Natural killer cell (primary cell): ENCODE measurements at regions not wholly inside any gene's neighbourhood (a gene's known extent, or its start where the extent isn't known, plus 50 kb on each side); places are given as distances from the start of the nearest gene placed in this dataset.

Source experiments
- ATAC-seq, 3 donors: fragments of 150-1000 bp in 2 of 3; fragments of 200-7000 bp in 1 of 3; cut with Tn5 transposase; 1 replicate in 1 of 3; 2 replicates in 2 of 3; pipeline ENCODE4 v1.10.0; 2021; ENCODE audit warnings: mild to moderate bottlenecking in 2 of 3, moderate library complexity in 2 of 3
- DNase-seq, 2 donors: peaks; one replicate each; pipeline versions ENCODE4 v3.0.0 to v3.0.0-alpha.2; 2013 to 2021; ENCODE audit warnings: mixed read lengths in 1 of 2
- H3K27ac ChIP-seq: one replicate; pipeline ENCODE4 v1.5.1; 2013; ENCODE audit warnings: mild to moderate bottlenecking, low read length
- H3K27me3 ChIP-seq: one replicate; pipeline ENCODE4 v1.6.1; 2013; ENCODE audit warnings: low read length; ENCODE audit not compliant: control insufficient read depth, insufficient read depth
- H3K36me3 ChIP-seq: one replicate; pipeline ENCODE4 v1.6.1; 2013; ENCODE audit warnings: low read length; ENCODE audit not compliant: control insufficient read depth, insufficient read depth
- H3K4me1 ChIP-seq: one replicate; pipeline ENCODE4 v1.6.1; 2013; ENCODE audit warnings: low read length; ENCODE audit not compliant: control insufficient read depth, insufficient read depth
- H3K4me3 ChIP-seq: one replicate; pipeline ENCODE4 v1.5.1; 2013; ENCODE audit warnings: low read length
- H3K9me3 ChIP-seq: one replicate; pipeline ENCODE4 v1.6.1; 2013; ENCODE audit warnings: low read length; ENCODE audit not compliant: control insufficient read depth, insufficient read depth
- H3K27ac Mint-ChIP-seq, 2 donors: one replicate each; pipeline ENCODE4 v1.8.0; 2022; ENCODE audit warnings: mild to moderate bottlenecking in 2 of 2, mixed read lengths in 2 of 2, moderate library complexity in 1 of 2
- H3K27me3 Mint-ChIP-seq, 2 donors: one replicate each; pipeline ENCODE4 v1.8.0; 2022; ENCODE audit warnings: low read depth in 2 of 2, mixed read lengths in 2 of 2
- H3K36me3 Mint-ChIP-seq: one replicate; pipeline ENCODE4 v1.8.0; 2022; ENCODE audit warnings: mixed read lengths
- H3K4me1 Mint-ChIP-seq, 2 donors: one replicate each; pipeline ENCODE4 v1.8.0; 2022; ENCODE audit warnings: mixed read lengths in 2 of 2
- H3K4me3 Mint-ChIP-seq: one replicate; pipeline ENCODE4 v1.8.0; 2022; ENCODE audit warnings: mild to moderate bottlenecking, moderate library complexity, mixed read lengths
- H3K9me3 Mint-ChIP-seq, 2 donors: one replicate each; pipeline ENCODE4 v1.8.0; 2022; ENCODE audit warnings: mixed read lengths in 2 of 2
- CTCF ChIP-seq: fragments of 200-600 bp; IDR thresholded peaks from one replicate; pipeline ENCODE4 v1.8.0; 2022; ENCODE audit warnings: antibody characterized with exemption
- WGBS: methylation state at CpG from one replicate; pipeline ENCODE4 v1.1.7; 2013; ENCODE audit warnings: missing lambda C conversion rate; ENCODE audit not compliant: insufficient coverage; 5-methylcytosine and 5-hydroxymethylcytosine counted together
- intact Hi-C: fragments of 100-400 bp; cut with micrococcal nuclease; formaldehyde crosslinking; loops from one replicate; pipeline ENCODE4 v1.14.2; 2022

- Histone ChIP-seq H3K36me3 (no peaks in the 10 kb centered on the region), H3K9me3 (no peaks in the 10 kb centered on the region), H3K4me3 (no peak overlapping the region), H3K27me3 (no peaks in the 10 kb centered on the region), H3K4me1 (no peaks in the 10 kb centered on the region), H3K27ac (no peak overlapping the region)
- Mint-ChIP-seq H3K4me1 (no peaks in the 10 kb centered on the region), H3K27me3 (peaks cover 8 to 13% of the 10 kb centered on the region in 2 donors), H3K27ac (no peak overlapping the region), H3K36me3 (no peaks in the 10 kb centered on the region), H3K4me3 (no peak overlapping the region), H3K9me3 (no peaks in the 10 kb centered on the region)
- DNase-seq, result no peak
- WGBS, result 84% methylated on average over 11 of the region's 11 CpGs
- no peak for ATAC-seq
- intact Hi-C loops, result no loop called here
- TF ChIP-seq CTCF, result no peak
Observed at GRCh38 chr2:221334481-221335218, 237.5 kb downstream of the EPHA4 start.

GRCh38 chr2:221335219-221335752 lies 236.8 kb downstream of the EPHA4 start:
- TF ChIP-seq CTCF, result no peak
- H3K27me3 Mint-ChIP-seq, result peaks cover 8 to 13% of the 10 kb centered on the region in 2 donors
- no peaks in the 10 kb centered on the region for H3K9me3 Mint-ChIP-seq
- Histone ChIP-seq H3K27me3 (no peaks in the 10 kb centered on the region), H3K36me3 (no peaks in the 10 kb centered on the region), H3K4me3 (no peak overlapping the region), H3K27ac (no peak overlapping the region), H3K4me1 (no peaks in the 10 kb centered on the region), H3K9me3 (no peaks in the 10 kb centered on the region)
- WGBS, result 88% methylated on average over 11 of the region's 12 CpGs
- DNase-seq (no peak), ATAC-seq (no peak)
- H3K27ac Mint-ChIP-seq, result no peak overlapping the region
- intact Hi-C loops, result no loop called here
- H3K4me3 Mint-ChIP-seq, result no peak overlapping the region
- no peaks in the 10 kb centered on the region for H3K4me1 Mint-ChIP-seq
- H3K36me3 Mint-ChIP-seq, result no peaks in the 10 kb centered on the region

- no peak for DNase-seq
- H3K9me3 Mint-ChIP-seq, result no peaks in the 10 kb centered on the region
- Histone ChIP-seq H3K9me3 (no peaks in the 10 kb centered on the region), H3K36me3 (no peaks in the 10 kb centered on the region), H3K4me3 (no peak overlapping the region), H3K27ac (no peak overlapping the region), H3K27me3 (no peaks in the 10 kb centered on the region), H3K4me1 (no peaks in the 10 kb centered on the region)
- intact Hi-C loops, result no loop called here
- no peak for TF ChIP-seq CTCF
- no peak overlapping the region for H3K27ac Mint-ChIP-seq
- 95% methylated on average over 2 of the region's 2 CpGs for WGBS
- ATAC-seq, result no peak
- peaks cover 5 to 13% of the 10 kb centered on the region in 2 donors for H3K27me3 Mint-ChIP-seq
- H3K4me3 Mint-ChIP-seq, result no peak overlapping the region
- H3K4me1 Mint-ChIP-seq, result no peaks in the 10 kb centered on the region
- H3K36me3 Mint-ChIP-seq, result no peaks in the 10 kb centered on the region
Observed at GRCh38 chr2:221336967-221337366, 235.1 kb downstream of the EPHA4 start.
